RPMI7951 (cell line): ENCODE measurements at regions not wholly inside any gene's neighbourhood (a gene's known extent, or its start where the extent isn't known, plus 50 kb on each side); places are given as distances from the start of the nearest gene placed in this dataset.
"Not testable (repeated sequence)": the region's sequence is repeated elsewhere in the genome, so short reads cannot be mapped to it uniquely, and the experiment has no call there.

Experiments used
- DNase-seq: peaks from one replicate; pipeline ENCODE4 v3.0.0-alpha.2; 2012; ENCODE audit warnings: low read depth

DNA sequence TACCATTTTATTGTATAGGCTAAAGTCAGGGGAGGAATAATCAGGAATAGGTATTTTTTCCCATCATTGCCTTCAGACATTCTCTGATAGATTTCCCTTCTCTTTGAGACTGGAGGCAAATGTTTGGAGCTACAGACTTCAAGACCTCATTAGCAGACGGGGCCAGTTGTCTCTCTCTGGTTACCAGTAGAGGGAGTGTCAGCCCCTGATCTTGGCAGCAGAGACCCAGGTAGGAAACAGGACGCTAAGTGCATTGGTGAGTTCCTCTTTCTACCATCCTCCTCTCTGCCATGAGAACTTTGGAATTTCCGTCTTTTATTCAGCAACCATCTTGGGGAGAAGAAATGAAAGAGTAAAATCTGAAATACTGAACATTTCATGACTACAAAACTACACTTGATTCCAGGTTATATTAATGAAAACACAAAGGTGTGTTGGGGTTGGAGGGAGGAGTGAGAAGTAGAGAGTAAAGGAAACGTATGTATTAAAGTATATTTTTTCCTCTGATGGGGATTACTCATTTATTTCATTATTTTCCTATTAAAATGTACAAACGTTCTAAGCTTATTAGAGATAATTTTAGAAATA, 186.2 kb upstream of the GCFC2 start:
- peak; percentile 2 for DNase-seq

DNA sequence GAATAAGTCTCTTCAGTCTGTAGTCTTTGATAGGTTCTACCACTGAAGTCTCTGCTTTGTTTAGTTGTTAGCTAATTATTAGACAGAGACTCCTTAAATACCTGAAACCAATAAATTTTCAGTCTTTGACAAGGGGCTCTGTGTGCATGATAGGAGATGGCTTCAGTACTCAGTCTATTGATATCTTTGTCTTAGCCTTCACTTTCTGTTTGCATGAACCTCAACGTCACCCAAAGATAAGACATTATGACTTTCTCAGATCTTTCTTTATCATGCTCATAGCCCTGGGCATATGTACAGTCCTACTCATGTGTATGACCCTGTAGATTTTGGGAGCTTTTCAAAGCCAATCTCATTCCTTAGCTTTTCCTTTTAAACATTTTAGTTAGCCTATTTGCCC, 183.5 kb upstream of the GCFC2 start:
- DNase-seq, result no peak

DNA sequence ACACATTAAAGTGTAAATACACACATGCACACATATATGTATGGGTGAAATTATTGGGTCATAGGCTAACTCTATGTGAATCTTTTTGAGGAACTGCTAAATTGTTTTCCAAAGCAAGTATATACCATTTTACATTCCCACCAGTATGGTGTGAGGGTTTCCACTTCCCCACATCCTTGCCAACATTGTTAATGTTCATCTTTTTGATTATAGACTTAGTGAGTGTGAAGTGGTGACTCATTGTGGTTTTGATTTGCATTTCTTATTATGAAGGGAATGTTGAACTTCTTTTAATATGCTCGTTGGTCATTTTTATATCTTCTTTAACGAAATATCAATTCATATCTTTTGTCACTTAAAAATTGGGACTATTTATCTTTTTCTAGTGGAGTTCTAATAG, 181.8 kb upstream of the GCFC2 start:
- DNase-seq, result no peak

DNA sequence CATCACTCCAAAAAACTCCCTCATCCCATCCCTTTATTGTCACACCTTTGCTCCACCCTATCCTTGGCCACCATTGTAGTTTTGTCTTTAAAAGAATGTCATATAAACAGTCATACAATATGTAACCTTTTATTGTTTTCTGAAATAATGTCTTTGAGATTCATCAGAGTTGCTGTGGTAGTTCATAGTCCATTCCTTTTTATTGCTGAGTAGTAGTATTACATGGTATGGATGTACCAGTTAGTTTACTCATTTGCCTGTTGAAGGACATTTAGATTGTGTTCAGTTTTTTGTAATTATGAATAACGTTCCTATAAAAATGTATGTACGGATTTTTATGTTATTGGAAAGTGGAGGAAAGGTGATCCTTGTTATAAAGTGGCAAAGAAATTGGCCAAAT, 171.8 kb upstream of the GCFC2 start:
- DNase-seq, result no peak

DNA sequence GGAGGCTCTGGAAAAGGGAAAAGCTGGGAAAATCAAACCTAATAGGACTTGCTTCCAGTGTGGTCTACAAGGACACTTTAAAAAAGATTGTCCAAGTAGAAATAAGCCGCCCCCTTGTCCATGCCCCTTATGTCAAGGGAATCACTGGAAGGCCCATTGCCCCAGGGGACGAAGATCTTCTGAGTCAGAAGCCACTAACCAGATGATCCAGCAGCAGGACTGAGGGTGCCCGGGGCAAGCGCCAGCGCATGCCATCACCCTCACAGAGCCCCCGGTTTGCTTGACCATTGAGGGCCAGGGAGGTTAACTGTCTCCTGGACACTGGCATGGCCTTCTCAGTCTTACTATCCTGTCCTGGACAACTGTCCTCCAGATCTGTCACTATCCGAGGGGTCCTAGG, 164.9 kb upstream of the GCFC2 start:
- DNase-seq, result not testable (repeated sequence)

DNA sequence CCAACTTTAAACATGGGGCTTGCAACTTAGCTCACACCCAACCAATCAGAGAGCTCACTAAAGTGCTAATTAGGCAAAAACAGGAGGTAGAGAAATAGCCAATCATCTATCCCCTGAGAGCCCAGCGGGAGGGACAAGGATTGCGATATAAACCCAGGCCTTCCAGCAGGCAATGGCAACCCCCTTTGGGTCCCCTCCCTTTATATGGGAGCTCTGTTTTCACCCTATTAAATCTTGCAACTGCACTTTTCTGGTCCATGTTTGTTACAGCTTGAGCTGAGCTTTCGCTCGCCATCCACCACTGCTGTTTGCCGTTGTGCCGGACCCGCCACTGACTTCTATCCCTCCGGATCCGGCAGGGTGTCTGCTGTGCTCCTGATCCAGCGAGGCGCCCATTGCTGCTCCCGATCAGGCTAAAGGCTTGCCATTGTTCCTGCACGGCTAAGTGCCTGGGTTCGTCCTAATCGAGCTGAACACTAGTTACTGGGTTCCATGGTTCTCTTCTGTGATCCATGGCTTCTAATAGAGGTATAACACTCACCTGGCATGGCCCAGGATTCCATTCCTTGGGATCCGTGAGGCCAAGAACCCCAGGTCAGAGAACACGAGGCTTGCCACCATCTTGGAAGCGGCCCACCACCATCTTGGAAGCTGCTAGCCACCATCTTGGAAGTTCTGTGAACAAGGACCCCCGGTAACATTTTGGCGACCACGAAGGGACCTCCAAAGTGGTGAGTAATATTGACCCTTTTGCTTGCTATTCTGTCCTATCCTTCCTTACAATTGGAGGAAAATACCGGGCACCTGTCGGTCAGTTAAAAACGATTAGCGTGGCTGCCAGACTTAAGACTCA, 161.3 kb upstream of the GCFC2 start:
- not testable (repeated sequence) for DNase-seq

DNA sequence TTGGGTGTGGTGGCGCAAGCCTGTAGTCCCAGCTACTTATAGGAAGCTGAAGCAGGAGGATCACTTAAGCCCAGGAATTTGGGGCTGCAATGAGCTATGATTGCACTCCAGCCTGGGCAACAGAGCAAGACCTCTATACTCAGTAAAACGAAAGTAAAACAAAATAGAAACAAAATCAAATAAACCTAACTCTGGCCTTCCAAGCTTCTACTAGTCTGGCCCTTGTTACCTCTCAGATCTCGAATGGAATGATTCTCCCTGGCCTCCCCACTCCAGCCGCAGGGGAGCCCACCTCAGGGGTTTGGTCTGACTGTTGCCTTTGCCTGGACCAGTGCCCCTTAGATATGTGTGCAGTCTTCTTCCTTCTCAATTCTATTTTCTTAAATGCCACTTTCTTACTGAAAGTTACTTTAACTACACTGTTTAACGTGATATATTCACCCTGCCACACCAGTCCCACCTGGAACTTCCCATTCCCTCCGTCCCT, 160.0 kb upstream of the GCFC2 start:
- DNase-seq, result no peak

DNA sequence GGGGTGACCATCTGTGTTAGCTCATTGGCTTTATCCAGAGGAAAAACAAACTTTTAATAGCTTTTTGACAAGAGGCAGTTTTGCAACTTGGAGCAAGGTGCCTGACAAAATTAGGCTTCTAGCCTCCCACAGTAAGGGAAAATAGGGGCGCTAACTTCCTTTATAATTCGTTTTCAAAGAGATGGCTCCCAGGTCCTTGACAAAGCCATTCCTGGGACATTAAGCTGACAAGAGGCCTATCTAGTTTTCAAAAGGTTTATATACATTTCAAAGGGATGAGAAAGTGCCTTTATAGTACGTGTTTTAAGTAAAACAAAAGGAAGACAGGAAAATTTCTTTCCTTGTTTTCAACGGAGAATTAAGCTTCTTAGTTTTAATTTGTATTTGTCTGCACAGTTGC, 159.4 kb upstream of the GCFC2 start:
- DNase-seq, result no peak

DNA sequence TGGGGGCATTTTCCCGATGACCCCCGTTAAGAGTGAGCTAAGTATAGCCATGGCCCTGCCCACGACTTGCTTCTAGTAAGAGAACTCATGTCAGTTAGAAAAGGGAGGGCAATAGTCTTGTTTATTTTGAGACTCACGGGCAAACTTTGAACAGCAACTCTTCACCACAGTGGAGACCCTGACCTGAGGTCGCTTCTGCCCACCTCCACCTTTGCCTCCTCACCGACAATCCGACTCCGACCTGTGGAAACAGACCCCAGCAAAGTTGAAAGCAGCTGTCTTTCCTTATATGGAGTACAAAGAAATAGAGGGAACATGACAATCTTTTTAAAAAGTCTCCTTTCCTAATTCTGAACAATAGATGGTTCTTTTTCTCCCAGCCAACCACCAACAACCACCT, 155.0 kb upstream of the GCFC2 start:
- DNase-seq, result no peak

DNA sequence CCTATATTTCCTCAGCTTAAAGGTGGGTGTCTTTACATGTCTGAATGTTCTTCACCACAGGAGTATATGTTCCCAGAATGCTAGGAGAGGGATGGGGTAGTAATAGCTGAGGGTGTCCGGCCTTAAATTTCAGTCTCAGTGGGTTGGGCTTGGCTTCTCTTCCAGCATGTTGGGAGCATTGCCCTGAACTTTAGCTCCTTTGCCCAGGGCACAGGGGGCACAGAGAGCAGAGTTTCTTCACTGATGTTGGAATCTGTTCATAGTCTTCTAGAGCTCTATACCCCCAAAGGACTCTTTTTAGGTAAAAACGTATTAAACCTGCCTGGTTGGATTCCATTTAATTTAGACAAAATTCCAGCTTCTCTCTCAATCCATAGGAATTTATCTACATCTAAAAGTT, 154.4 kb upstream of the GCFC2 start:
- no peak for DNase-seq

DNA sequence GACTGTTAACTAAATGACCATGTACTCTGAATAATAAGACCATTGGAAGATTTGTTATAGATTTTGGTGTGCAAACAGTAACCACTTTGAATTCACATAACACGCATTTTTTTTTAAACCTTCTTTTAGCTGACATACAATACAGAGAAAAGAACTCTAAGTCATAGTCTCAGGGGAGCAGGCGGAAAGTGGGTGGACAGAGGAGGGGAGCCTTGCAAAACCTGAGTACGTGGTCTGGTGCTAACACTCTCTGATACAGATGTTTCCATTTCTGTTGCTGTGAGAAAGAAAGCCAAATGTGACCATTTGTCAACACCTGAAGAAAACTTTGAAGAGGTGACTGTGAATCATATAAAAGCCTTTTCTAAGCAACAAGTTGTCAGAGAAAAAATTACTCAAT, 151.8 kb upstream of the GCFC2 start:
- DNase-seq, result no peak

DNA sequence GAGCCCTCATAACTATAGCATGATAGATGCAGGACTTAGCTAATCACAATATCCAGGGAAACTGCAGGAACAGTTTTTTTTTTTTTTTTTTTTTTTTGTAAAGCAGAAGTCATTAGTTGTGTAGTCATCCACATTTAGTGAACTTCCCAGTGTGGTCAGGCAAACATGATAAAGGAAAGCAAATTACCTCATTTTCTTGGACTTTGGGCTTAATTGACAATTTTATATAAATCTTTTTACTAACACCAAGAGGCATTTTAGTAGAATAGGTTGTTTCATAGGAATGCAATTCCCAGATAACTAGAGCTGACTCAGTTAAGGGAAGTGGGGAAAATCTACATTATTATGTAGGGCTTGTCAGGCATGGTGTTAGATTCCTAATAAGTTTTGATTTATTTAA, 142.7 kb upstream of the GCFC2 start:
- no peak for DNase-seq

DNA sequence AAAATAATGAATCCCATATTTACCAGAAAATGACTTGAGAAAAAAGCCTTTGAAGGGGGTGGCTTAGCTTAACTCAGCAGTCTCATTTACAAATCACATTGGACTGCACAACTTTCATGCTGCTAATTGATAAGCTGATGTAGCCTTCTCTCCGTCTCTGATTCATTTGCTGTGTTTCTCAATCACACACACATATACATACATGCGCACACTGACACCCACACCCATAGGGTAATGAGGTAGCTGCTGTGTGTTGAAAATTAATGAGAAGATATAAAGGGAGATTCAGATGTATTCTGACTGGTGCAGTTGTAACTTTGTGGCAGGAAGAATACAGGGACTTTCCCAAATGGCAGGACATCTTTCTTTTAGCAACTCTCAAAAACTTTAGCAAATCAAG, 141.9 kb upstream of the GCFC2 start:
- DNase-seq, result no peak

DNA sequence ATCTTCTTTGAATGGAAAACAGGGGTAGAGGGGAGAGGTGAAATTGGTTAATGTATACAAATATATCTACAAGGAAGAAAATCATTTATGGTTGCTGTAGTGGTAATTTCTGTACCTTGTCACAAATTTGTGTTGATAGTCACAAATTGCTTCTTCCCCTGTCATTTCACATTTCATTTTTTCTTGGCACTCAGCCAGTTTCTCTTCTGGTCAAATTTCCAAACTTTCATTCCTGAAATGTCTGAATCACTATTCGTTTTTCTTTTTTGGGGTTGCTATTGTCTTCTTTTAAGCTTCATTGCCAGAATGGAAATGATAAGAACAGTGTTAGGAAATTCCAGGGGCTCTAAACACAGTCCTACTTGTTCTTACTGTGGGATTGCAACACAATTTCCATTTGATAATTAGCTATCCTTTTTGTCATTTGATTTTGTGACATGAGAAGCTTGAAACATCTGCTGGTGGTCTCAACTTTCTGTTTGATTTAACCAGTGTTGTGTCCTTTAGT, 136.0 kb upstream of the GCFC2 start:
- no peak for DNase-seq

DNA sequence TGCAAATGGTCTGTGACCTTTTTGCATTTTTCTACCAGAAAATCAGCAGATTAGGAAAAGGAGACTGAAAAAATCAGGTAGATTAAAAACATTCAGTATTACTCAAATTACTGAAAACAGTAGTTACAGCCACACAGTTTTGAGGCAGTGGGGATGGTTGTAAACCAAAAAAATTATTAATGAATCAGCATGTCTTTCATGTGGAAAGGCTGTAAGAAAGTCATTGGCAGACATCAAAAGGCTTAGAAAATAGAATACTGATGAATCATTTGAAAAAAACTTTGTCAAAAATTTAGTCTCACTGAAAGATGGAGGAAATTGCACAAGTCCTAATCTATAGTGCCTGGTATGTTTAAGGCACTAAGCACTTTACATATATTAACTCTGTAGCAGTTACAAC, 133.9 kb upstream of the GCFC2 start:
- DNase-seq, result no peak

DNA sequence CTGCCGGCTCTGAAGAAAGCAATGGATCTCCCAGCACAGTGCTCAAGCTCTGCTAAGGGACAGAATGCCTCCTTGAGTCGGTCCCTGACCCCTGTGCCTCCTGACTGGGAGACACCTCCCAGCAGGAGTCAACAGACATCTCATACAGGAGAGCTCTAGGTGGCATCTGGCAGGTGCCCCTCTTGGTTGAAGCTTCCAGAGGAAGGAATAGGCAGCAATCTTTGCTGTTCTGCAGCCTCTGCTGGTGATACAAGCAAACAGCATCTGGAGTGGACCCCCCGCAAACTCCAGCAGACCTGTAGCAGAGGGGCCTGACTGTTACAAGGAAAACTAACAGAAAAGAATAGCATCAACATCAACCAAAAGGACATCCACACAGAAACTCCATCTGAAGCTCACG, 123.9 kb upstream of the GCFC2 start:
- DNase-seq, result not testable (repeated sequence)

DNA sequence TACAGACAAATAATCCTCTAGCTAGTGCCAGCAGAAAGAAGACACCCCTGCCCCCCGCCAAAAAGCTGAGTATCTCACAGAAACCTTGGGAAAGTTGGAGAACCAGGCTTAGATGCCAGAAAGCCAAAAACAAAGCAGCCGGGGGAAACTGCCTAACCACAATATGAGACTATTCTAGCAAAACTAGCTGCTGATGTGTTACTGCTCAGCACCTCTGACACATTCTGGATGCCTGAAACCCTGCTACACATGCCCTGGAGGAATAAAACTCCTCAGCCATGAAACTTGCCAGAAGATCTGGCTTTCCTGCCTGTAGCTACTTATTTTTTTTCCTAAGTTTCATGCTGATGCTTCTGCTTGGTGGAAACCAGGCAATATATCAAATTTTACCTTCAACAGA, 122.7 kb upstream of the GCFC2 start:
- no peak for DNase-seq

DNA sequence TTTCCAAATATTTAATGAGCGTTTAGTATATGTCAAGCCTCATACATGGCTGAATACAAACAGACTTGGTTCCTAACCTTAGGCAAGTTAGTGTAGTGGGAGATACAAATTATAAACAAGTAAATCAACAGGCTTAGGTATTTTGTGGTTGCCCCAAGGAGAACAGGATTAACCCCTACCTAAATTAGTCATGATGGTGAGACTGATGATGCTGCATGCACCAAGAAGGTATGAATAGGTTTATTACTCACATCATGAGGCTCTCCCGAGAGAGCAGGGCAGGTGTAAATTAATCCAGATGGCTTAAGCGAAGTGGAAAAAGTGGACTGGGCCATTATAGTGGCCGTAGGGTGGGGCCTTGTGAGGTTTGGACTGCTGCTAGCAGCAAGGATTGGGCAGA, 118.1 kb upstream of the GCFC2 start:
- DNase-seq, result no peak

DNA sequence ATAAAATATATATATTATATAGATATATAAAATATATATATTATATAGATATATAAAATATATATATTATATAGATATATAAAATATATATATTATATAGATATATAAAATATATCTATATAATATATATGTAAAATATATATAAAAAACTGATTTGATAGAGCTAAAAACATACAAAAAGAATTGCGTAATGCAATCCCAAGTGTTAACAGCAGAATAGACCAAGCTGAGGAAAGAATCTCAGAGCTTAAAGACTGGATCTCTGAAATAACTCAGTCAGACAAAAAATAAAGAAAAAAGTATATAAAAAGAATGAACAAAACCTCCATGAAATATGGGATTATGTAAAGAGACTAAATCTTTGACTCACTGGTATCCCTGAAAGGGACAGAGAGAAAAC, 112.8 kb upstream of the GCFC2 start:
- DNase-seq, result not testable (repeated sequence)

DNA sequence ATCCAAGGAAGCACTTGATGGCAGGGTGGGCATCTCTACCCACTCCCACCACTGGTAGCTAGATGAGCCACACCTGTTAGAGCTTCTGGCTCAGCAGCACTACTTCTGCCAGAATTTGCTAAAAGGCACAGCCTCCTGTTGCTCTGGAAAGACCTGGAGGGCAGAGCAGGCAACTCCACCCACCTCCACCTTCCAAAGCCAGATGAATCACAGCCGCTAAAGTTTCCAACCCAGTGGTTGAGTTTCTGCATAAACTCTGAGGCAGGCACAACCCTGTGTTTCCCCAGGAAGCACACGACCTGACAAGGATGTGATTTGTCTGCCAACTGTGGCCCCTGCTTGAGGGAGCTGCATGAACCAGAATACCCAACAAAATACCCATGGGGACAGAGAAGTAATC, 111.6 kb upstream of the GCFC2 start:
- no peak for DNase-seq

DNA sequence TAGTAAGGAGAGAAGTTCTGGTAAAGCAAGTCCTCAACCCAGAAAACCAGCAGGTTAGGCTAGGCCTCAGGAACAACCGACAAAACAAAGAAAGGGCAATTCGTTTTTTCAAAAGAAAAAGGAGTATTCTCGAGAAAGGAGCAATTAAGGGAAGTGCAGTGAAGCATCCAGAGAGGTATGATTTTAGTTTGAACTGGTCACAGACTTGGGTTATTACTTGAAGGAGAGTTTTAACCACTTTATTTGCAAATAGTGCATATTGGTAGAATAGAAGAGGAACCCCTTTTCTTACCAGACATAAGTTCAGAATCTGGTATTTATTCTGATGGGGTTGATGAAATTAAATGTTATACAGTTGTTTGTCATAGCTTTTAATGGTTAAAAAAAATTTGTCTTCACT, 110.0 kb upstream of the GCFC2 start:
- no peak for DNase-seq

DNA sequence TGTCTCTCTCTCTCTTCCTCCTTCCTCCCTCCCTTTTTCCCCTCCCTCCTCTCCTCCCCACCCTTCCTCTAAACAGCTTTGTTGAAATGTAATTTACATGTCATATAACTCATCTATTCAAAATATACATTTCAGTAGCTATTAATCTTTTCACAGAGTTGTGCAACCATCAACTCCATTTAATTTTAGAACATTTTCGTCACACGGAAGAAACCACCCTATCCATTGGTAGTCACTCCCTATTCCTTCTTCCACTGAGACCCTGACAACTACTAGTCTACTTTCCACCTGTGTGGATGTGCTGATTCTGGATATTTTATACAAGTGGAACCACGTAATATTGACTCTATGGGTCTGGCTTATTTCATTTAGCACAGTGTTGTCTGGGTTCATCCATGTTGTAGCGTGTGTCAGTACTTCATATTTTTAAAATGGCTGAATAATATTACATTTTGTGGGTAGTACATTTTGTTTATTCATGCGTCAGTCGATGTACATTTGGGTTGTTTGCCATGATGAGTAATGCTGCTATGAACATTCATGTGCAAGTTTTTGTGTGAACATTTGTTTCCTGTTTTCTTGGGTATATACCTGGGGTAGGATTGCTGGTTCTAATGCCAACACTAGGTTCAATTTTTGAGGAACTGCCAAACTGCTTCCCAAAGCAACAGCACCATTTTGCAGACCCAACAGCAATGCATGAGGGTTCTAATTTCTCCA, 100.1 kb upstream of the GCFC2 start:
- no peak for DNase-seq
